Posterior cingulate gyrus (tissue), 11 donors: ENCODE measurements at regions not wholly inside any gene's neighbourhood (a gene's known extent, or its start where the extent isn't known, plus 50 kb on each side); places are given as distances from the start of the nearest gene placed in this dataset.
A peak's percentile ranks its signal among the peaks of the same experiment; 100 is the strongest.

Experiments used
- DNase-seq, 10 donors: peaks; one replicate each; pipeline versions ENCODE4 v3.0.0 to v3.0.0-alpha.2; 2020 to 2021; ENCODE audit warnings: mixed read lengths in 3 of 10
- intact Hi-C: fragments of 100-400 bp; cut with DNase I; formaldehyde crosslinking; loops from one replicate; pipeline ENCODE4 v1.15.1; 2023

- DNase-seq = no peak
- intact Hi-C loops = no loop called here
Measured at GRCh38 chr1:81410941-81411340, 389.8 kb upstream of the ADGRL2 start.

GRCh38 chr1:81410351-81410750 lies 390.4 kb upstream of the ADGRL2 start:
- no peak for DNase-seq
- intact Hi-C loops = no loop called here

- DNase-seq = no peak
Measured at GRCh38 chr1:81409780-81410274, 390.9 kb upstream of the ADGRL2 start.

DNA sequence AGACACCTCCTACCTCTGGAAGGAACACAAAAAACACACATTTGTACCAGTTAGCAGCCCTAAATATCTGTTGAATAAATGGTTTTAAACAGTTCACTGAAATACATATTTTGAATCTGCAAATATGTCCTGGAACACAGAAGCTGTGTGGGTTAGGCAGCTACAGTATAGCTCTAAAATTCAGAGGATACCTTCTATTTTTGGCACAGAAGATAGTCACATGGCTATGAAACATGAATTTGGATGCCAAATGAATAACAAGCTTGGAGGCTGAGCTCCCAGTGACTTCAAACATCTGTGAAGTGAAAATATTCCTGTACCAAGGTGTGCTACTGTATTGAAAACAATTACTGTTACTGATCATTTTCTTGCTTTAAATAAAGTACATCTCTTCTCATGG lies 391.5 kb upstream of the ADGRL2 start:
- intact Hi-C loops = no loop called here
- no peak for DNase-seq

More at GRCh38 chr1:81409780-81410274, 390.9 kb upstream of the ADGRL2 start:
- intact Hi-C loops = no loop called here

DNA sequence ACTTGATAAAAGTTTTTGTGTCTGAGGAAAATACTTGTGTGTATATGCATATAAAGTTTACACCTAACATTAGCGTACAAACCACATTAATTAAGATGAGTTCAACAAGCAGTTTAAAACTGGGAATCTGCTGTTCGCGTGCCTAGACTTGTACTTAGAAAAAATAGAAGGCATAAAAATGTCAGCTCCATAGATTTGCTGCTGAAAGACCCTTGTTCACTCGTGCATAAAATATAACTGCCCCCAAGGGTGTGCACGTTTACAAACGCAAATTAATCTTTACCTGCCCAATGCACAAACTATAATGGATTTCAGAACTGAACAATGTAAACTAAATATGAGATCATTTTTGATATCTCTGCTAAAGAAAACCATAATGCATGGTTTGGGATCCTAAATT lies 392.3 kb upstream of the ADGRL2 start:
- intact Hi-C loops = no loop called here
- no peak for DNase-seq

DNA sequence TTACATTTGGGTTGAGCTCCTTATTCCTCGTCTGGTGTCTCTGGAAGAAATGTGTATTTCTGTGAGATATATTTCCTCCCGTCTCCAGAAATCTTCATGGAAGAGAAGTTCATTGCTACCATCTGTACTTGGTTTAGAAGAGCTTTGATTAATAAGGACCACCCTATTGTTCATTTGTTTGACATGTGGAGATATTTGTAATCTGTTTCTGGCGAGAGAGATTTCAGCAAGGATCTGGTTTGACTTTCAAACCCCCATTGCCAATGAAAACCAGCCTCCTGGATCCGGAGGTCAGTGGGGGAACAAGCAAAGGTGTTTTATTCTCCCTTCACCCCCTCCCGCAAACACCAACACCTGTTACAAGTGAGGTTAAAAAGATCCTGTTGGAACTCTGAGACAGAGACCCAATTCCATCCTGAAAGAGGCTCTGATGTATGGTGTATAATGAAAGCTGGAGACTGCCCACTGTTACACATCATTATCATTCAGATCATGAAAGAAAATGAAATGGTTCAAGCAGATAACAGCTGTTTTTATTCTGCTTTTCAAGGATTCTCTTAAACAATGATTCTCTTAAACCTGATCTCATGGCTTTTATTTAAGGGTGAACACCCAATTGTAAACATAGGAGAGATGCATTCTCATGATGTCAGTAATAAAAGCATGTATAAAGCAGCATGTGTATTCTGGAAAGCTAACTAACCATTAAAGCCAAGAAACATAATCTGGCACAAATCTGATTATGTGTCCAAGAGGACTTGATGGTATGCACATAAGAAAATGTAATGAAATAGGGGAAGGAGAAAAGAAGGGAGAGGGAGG lies 393.5 kb upstream of the ADGRL2 start:
- intact Hi-C loops = no loop called here
- DNase-seq = no peak

- intact Hi-C loops = no loop called here
- no peak for DNase-seq
Measured at GRCh38 chr1:81406292-81406999, 394.3 kb upstream of the ADGRL2 start.

- intact Hi-C loops = no loop called here
- no peak for DNase-seq
Measured at GRCh38 chr1:81398041-81398440, 402.7 kb upstream of the ADGRL2 start.

- intact Hi-C loops = no loop called here
- DNase-seq = no peak
Measured at GRCh38 chr1:81392526-81393226, 408.1 kb upstream of the ADGRL2 start.

- intact Hi-C loops = no loop called here
- DNase-seq = peak in 2 of 10 donors; percentile 19 to 53
Measured at GRCh38 chr1:81391125-81391828, 409.5 kb upstream of the ADGRL2 start.

GRCh38 chr1:81388435-81388834 lies 412.3 kb upstream of the ADGRL2 start:
- DNase-seq = no peak
- intact Hi-C loops = no loop called here

- intact Hi-C loops = no loop called here
- no peak for DNase-seq
Measured at GRCh38 chr1:81387446-81387845, 413.3 kb upstream of the ADGRL2 start.

- DNase-seq = no peak
- intact Hi-C loops = no loop called here
Measured at GRCh38 chr1:81382561-81382960, 418.2 kb upstream of the ADGRL2 start.

DNA sequence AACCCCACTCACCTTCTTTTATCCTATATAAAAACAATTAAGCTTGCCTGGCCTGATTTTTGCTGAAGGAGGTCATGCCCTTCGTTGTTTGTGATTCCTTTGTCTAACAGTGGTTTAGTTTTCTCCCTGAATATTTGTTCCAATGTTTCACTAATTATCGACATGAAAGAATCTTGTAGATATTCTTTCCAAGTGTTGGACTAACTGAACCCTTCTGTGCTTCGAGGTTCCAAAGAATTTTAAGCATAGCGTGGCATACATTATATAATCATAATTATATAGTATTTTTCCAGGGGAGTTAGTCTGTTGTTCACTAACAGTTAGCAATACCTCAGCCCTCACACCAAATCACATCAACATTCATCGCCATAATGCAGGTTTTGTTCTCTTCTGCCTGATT lies 418.9 kb upstream of the ADGRL2 start:
- intact Hi-C loops = no loop called here
- no peak for DNase-seq

GRCh38 chr1:81380436-81380835 lies 420.3 kb upstream of the ADGRL2 start:
- DNase-seq = no peak
- intact Hi-C loops = no loop called here

DNA sequence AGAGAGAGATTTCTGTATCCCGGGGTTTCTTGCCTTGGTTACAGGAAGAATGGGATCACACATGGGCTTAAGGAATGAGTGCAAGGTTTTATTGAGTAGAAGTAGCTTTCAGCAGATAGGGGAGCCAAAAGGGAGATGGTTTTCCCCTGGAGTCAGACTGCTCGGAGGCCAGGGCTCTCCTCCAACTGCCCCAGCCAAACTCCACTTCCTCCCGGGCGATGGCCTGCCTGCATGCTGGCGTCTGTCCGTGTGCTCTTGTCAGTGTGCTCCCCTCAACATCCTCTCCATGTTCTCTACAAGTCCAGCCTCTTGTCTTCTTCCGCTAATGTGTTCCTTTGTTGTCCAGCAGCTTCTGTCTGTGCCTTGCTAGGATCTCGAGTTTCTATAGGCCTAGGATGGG lies 421.3 kb upstream of the ADGRL2 start:
- intact Hi-C loops = no loop called here
- no peak for DNase-seq

- DNase-seq = no peak
- intact Hi-C loops = no loop called here
Measured at GRCh38 chr1:81377406-81377805, 423.3 kb upstream of the ADGRL2 start.

- intact Hi-C loops = no loop called here
- no peak for DNase-seq
Measured at GRCh38 chr1:81375884-81376548, 424.7 kb upstream of the ADGRL2 start.

- intact Hi-C loops = no loop called here
- no peak for DNase-seq
Measured at GRCh38 chr1:81374481-81374880, 426.3 kb upstream of the ADGRL2 start.

- intact Hi-C loops = no loop called here
- no peak for DNase-seq
Measured at GRCh38 chr1:81371864-81372263, 428.9 kb upstream of the ADGRL2 start.
